ENCODE measurements at regions not wholly inside any gene's neighbourhood (a gene's known extent, or its start where the extent isn't known, plus 50 kb on each side); places are given as distances from the start of the nearest gene placed in this dataset.

- TF ChIP-seq CTBP2 (IDR thresholded peaks at IDR 0.05; ENCODE audit: borderline replicate concordance, insufficient read depth, insufficient read length, low read length) (no peak), JUND (IDR thresholded peaks at IDR 0.05; ENCODE audit: low read length) (no peak), GABPA (IDR thresholded peaks at IDR 0.05; ENCODE audit: borderline replicate concordance, insufficient read depth, low read length) (no peak), EP300 (IDR thresholded peaks at IDR 0.05; ENCODE audit: borderline replicate concordance in 1 of 2, low read depth in 2 of 2, low read length in 2 of 2) (no peak), BRCA1 (IDR thresholded peaks at IDR 0.05; ENCODE audit: low read depth, low read length) (no peak), KDM5A (IDR thresholded peaks at IDR 0.05; ENCODE audit: low read length) (no peak), BCL11A (IDR thresholded peaks at IDR 0.05; ENCODE audit: low read depth in 2 of 2, low read length in 2 of 2) (no peak), EGR1 (IDR thresholded peaks at IDR 0.05; ENCODE audit: borderline replicate concordance, low read depth, low read length) (no peak)
- Histone ChIP-seq H2BK5ac (ENCODE audit: low read depth, low read length) (peak overlapping the region; percentile 16; the same call in 1 of the 2 replicates), H3K27me3 (replicated peaks in 1 of 4; ENCODE audit: control insufficient read depth in 3 of 4, extremely low read depth in 1 of 4, insufficient read depth in 3 of 4, low read length in 3 of 4) (no peaks in the 10 kb centered on the region), H4K91ac (replicated peaks; ENCODE audit: insufficient read length, low read length) (peak overlapping the region; percentile 97), H3K4me3 (ENCODE audit: extremely low read depth in 1 of 4, insufficient read depth in 2 of 4, low read depth in 3 of 4, low read length in 4 of 4) (no peak overlapping the region), H2BK15ac (ENCODE audit: low read length) (no peak overlapping the region), H3K23ac (ENCODE audit: insufficient read length) (no peak overlapping the region), H2AK5ac (ENCODE audit: low read depth, low read length) (peak overlapping the region; percentile 20; the same call in 1 of the 2 replicates), H4K5ac (ENCODE audit: insufficient read length, low read depth, low read length) (peak overlapping the region; percentile 35), H3K79me1 (ENCODE audit: low read depth, low read length) (no peaks in the 10 kb centered on the region), H2BK12ac (ENCODE audit: low read depth, low read length) (peak overlapping the region; percentile 45), H3K56ac (replicated peaks; ENCODE audit: insufficient read length, low read depth, low read length) (no peak overlapping the region), H3K9ac (replicated peaks in 1 of 4; ENCODE audit: extremely low read depth in 1 of 4, low read depth in 3 of 4, low read length in 3 of 4) (no peak overlapping the region), H3K23me2 (ENCODE audit: low read depth, low read length) (no peaks in the 10 kb centered on the region; the same call in 1 of the 2 replicates), H3K9me3 (ENCODE audit: insufficient read depth in 2 of 2, low read depth in 1 of 2, low read length in 1 of 2) (no peaks in the 10 kb centered on the region), H3K14ac (ENCODE audit: insufficient read length) (no peak overlapping the region), H2BK20ac (ENCODE audit: low read length) (peak overlapping the region; percentile 80; the same call in 1 of the 2 replicates), H3K4ac (replicated peaks; ENCODE audit: insufficient read length, low read depth, low read length) (peak overlapping the region; percentile 76), H2BK120ac (replicated peaks; ENCODE audit: low read depth, low read length) (peak overlapping the region; percentile 92), H2AFZ (ENCODE audit: low read length) (no peak overlapping the region), H3K18ac (ENCODE audit: extremely low read depth, low read length) (no peak overlapping the region; the same call in 1 of the 2 replicates), H3K4me2 (ENCODE audit: insufficient read depth in 1 of 2, low read depth in 2 of 2, low read length in 2 of 2) (no peak overlapping the region), H4K20me1 (replicated peaks in 1 of 2; ENCODE audit: control insufficient read depth in 1 of 2, insufficient read depth in 2 of 2, low read length in 2 of 2) (no peaks in the 10 kb centered on the region), H4K8ac (ENCODE audit: extremely low read depth, insufficient read depth, low read length) (no peak overlapping the region; the same call in 1 of the 2 replicates), H3K36me3 (ENCODE audit: control insufficient read depth in 2 of 4, insufficient read depth in 4 of 4, low read length in 3 of 4) (no peaks in the 10 kb centered on the region), H3K4me1 (replicated peaks in 1 of 4; ENCODE audit: control insufficient read depth in 3 of 4, insufficient read depth in 4 of 4, low read length in 3 of 4) (peaks cover 22 to 42% (median 25%) of the 10 kb centered on the region in 4 experiments), H3K79me2 (ENCODE audit: control insufficient read depth in 1 of 2, insufficient read depth in 2 of 2, low read length in 2 of 2) (no peaks in the 10 kb centered on the region), H3K27ac (ENCODE audit: low read depth, low read length) (no peak overlapping the region)
- POLR2A ChIA-PET (ENCODE audit: partially characterized antibody), result interaction anchor here (1.0 to 16.3 kb wide), 4 partner anchors 12 to 100 kb away, joined by 3 to 607 read pairs (median 74); partner anchors contain the start of genes HAPLN3 and MFGE8
- no peak for DNase-seq (ENCODE audit: low read depth in 1 of 2, low spot score in 2 of 2)
- FAIRE-seq, result no peak
- 85% methylated on average over 5 of the region's 5 CpGs; no CpG with 5 or more reads in 1 of the 2 experiments for WGBS, 2 experiments (ENCODE audit: extremely low coverage in 1 of 2, insufficient coverage in 1 of 2, insufficient read length in 1 of 2, insufficient replicate concordance in 2 of 2, low coverage in 1 of 2, low lambda C conversion rate in 2 of 2, missing lambda C conversion rate in 1 of 2)
- CTCF ChIA-PET (ENCODE audit: partially characterized antibody), result interaction anchor here (0.9 to 5.5 kb wide), 15 partner anchors 9 to 111 kb away, joined by 3 to 94 read pairs (median 6); partner anchors contain the start of gene HAPLN3
Observed at GRCh38 chr15:89002830-89003229, 85.4 kb upstream of the ABHD2 start.

All from H1 (cell line).